Body of pancreas (tissue), 4 donors: ENCODE measurements at regions not wholly inside any gene's neighbourhood (a gene's known extent, or its start where the extent isn't known, plus 50 kb on each side); places are given as distances from the start of the nearest gene placed in this dataset.

Source experiments
- POLR2A ChIP-seq, 3 donors: fragments of 450-650 bp; IDR thresholded peaks; one replicate each; pipeline ENCODE4 v1.6.1; 2016; ENCODE audit warnings: antibody characterized with exemption in 3 of 3, mild to moderate bottlenecking in 2 of 3
- TF ChIP-seq, protein P1 (sequence below), 7 experiments: fragments of 450-650 bp in 4 of 7; fragments of 200-600 bp in 3 of 7; sonication (generic) in 3 of 7; IDR thresholded peaks; one replicate each; pipeline ENCODE4 v1.5.1; 2016 to 2019; ENCODE audit warnings: antibody characterized with exemption in 7 of 7

DNA sequence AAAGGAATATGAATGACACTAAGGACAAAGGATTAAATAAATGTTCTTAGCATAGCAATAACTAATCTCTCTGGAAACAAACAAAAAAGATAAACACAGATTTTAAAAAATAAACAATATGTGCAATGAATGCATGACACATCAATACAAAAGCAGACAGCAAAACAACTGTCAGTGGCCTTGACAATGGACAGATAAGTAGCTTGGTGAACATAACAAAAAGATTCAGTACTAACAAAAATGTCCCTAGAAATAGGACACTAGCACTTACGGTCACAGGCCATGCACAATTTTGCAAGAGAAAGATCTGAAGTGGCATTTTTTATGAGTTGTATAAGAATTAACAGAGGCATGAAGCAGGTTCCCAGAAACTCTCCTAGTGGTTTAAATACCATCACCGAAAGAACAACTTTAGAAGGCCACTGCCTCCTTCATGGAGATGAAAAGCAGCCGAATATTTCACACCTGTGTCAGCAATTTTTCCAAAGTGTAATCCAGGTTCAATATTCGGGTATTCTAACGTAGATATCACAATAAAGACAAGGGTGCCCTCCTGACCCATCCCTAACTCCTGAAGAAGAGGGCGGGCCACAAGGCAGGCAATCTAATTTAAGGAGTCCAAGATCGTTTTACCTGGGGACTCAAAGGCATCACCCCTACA is 231.3 kb upstream of the MKLN1 start:
- no peak for TF ChIP-seq POLR2A (IDR thresholded peaks at IDR 0.05)
- TF ChIP-seq, protein P1, sequence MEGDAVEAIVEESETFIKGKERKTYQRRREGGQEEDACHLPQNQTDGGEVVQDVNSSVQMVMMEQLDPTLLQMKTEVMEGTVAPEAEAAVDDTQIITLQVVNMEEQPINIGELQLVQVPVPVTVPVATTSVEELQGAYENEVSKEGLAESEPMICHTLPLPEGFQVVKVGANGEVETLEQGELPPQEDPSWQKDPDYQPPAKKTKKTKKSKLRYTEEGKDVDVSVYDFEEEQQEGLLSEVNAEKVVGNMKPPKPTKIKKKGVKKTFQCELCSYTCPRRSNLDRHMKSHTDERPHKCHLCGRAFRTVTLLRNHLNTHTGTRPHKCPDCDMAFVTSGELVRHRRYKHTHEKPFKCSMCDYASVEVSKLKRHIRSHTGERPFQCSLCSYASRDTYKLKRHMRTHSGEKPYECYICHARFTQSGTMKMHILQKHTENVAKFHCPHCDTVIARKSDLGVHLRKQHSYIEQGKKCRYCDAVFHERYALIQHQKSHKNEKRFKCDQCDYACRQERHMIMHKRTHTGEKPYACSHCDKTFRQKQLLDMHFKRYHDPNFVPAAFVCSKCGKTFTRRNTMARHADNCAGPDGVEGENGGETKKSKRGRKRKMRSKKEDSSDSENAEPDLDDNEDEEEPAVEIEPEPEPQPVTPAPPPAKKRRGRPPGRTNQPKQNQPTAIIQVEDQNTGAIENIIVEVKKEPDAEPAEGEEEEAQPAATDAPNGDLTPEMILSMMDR (IDR thresholded peaks at IDR 0.05) = no peak
